Vagina (tissue), 2 donors: ENCODE measurements at regions not wholly inside any gene's neighbourhood (a gene's known extent, or its start where the extent isn't known, plus 50 kb on each side); places are given as distances from the start of the nearest gene placed in this dataset.

ENCODE experiments used
- DNase-seq, 2 donors: peaks; one replicate each; pipeline ENCODE4 v3.0.0-alpha.2; 2017; ENCODE audit errors: extremely low spot score in 2 of 2
- H3K27ac ChIP-seq: fragments of 200-600 bp; sonication (generic); one replicate; pipeline ENCODE4 v1.5.1; 2019
- H3K27me3 ChIP-seq: fragments of 200-600 bp; sonication (generic); one replicate; pipeline ENCODE4 v1.5.1; 2019
- H3K36me3 ChIP-seq, 2 donors: fragments of 200-600 bp; sonication (generic); one replicate each; pipeline ENCODE4 v1.5.1; 2017 to 2019
- H3K4me1 ChIP-seq: fragments of 200-600 bp; sonication (generic); one replicate; pipeline ENCODE4 v1.5.1; 2019
- H3K4me3 ChIP-seq, 2 donors: fragments of 200-600 bp; sonication (generic); 1 replicate in 1 of 2; 2 replicates in 1 of 2; pipeline ENCODE4 v1.5.1; 2016 to 2019
- H3K9me3 ChIP-seq: fragments of 200-600 bp; sonication (generic); one replicate; pipeline ENCODE4 v1.5.1; 2019
- POLR2A ChIP-seq, 2 donors: fragments of 450-650 bp; IDR thresholded peaks; one replicate each; pipeline ENCODE4 v1.6.1; 2017; ENCODE audit warnings: antibody characterized with exemption in 2 of 2, mild to moderate bottlenecking in 2 of 2, moderate library complexity in 2 of 2
- POLR2AphosphoS5 ChIP-seq, 2 donors: sonication (generic); formaldehyde crosslinking; IDR thresholded peaks; one replicate each; pipeline ENCODE4 v1.9.0; 2017; ENCODE audit warnings: antibody characterized with exemption in 2 of 2, mild to moderate bottlenecking in 2 of 2, low read depth in 1 of 2; ENCODE audit not compliant: insufficient read depth in 1 of 2
- intact Hi-C: fragments of 100-400 bp; cut with DNase I; formaldehyde crosslinking; loops from one replicate; pipeline ENCODE4 v1.15.1; 2023
- TF ChIP-seq, protein P1 (sequence below), 3 experiments: fragments of 450-650 bp in 2 of 3; fragments of 200-600 bp in 1 of 3; sonication (generic) in 1 of 3; IDR thresholded peaks; one replicate each; pipeline ENCODE4 v1.5.1; 2017 to 2019; ENCODE audit warnings: antibody characterized with exemption in 3 of 3, mild to moderate bottlenecking in 2 of 3, moderate library complexity in 2 of 3

DNA sequence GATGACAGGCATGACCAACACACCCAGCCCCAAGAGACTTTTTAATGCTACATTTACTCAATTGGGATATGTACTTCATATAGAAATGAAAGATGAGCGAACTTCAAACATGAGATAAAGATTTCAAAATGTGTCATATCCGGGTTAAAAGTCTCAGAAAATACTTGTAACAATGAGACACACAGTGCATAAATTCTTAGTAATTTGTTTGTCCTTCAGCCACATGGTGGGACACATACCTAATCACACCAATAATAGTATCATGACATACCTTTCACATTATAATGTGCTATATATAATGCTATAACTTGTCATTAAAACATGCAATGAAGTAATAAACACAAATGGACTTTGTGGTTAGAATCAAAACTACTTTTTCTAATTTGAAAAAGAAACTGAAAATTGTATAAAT is 204.7 kb upstream of the RFX3 start:
- Histone ChIP-seq H3K27me3 (no peaks in the 10 kb centered on the region), H3K9me3 (no peaks in the 10 kb centered on the region), H3K36me3 (no peaks in the 10 kb centered on the region), H3K4me3 (no peak overlapping the region), H3K27ac (no peak overlapping the region), H3K4me1 (no peaks in the 10 kb centered on the region)
- no peak for TF ChIP-seq POLR2A (IDR thresholded peaks at IDR 0.05)
- no peak for TF ChIP-seq POLR2AphosphoS5 (IDR thresholded peaks at IDR 0.05; ENCODE audit: insufficient read depth in 1 of 2, low read depth in 1 of 2)
- TF ChIP-seq, protein P1, sequence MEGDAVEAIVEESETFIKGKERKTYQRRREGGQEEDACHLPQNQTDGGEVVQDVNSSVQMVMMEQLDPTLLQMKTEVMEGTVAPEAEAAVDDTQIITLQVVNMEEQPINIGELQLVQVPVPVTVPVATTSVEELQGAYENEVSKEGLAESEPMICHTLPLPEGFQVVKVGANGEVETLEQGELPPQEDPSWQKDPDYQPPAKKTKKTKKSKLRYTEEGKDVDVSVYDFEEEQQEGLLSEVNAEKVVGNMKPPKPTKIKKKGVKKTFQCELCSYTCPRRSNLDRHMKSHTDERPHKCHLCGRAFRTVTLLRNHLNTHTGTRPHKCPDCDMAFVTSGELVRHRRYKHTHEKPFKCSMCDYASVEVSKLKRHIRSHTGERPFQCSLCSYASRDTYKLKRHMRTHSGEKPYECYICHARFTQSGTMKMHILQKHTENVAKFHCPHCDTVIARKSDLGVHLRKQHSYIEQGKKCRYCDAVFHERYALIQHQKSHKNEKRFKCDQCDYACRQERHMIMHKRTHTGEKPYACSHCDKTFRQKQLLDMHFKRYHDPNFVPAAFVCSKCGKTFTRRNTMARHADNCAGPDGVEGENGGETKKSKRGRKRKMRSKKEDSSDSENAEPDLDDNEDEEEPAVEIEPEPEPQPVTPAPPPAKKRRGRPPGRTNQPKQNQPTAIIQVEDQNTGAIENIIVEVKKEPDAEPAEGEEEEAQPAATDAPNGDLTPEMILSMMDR (IDR thresholded peaks at IDR 0.05), result no peak
- no peak for DNase-seq
- intact Hi-C loops, result no loop called here

DNA sequence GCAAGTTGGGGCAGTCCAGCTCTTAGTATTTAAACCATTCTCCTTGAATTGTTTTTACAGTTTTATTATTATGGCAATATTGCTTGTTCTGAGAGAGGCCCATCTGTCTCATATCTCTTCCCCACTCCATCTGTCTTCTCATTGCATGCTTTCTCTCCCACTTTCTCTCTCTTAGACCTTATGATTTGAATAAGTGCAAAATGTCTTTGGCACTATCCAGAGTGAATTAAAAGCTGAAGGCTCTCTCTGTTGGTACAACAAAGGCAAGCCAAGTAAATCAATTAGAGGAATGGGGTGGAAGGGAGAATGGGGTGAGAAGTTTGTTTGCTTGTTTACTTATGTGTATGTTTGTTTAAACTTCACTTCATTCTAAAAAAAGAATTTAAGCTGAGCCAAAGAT is 195.3 kb upstream of the RFX3 start:
- H3K27ac ChIP-seq, result no peak overlapping the region
- H3K4me1 ChIP-seq, result no peaks in the 10 kb centered on the region
- H3K27me3 ChIP-seq, result no peaks in the 10 kb centered on the region
- no peak for DNase-seq
- no peaks in the 10 kb centered on the region for H3K36me3 ChIP-seq
- intact Hi-C loops, result no loop called here
- H3K9me3 ChIP-seq, result no peaks in the 10 kb centered on the region
- H3K4me3 ChIP-seq, result no peak overlapping the region
- TF ChIP-seq, protein P1 (IDR thresholded peaks at IDR 0.05), result no peak
- TF ChIP-seq POLR2AphosphoS5 (IDR thresholded peaks at IDR 0.05; ENCODE audit: insufficient read depth in 1 of 2, low read depth in 1 of 2), result no peak
- TF ChIP-seq POLR2A (IDR thresholded peaks at IDR 0.05), result no peak

DNA sequence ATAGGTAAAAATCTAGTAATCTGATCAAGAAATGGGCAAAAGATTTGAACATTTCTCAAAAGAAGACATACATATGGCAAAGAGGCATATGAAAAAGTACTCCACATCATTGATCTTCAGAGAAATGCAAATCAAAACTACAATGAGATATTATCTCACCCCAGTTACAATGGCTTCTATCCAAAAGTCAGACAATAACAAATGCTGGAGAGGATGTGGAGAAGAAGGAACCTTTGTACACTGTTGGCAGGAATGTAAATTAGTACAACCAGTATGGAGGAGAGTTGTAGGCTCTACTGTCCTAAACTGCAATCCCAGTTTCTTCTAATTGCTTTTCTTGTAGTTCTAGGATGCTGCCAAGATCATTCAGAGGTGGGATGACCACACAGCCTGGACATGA is 193.5 kb upstream of the RFX3 start:
- Histone ChIP-seq H3K4me1 (no peaks in the 10 kb centered on the region), H3K36me3 (no peaks in the 10 kb centered on the region), H3K9me3 (no peaks in the 10 kb centered on the region), H3K4me3 (no peak overlapping the region), H3K27ac (no peak overlapping the region), H3K27me3 (no peaks in the 10 kb centered on the region)
- no peak for DNase-seq
- intact Hi-C loops, result no loop called here
- no peak for TF ChIP-seq POLR2A (IDR thresholded peaks at IDR 0.05)

DNA sequence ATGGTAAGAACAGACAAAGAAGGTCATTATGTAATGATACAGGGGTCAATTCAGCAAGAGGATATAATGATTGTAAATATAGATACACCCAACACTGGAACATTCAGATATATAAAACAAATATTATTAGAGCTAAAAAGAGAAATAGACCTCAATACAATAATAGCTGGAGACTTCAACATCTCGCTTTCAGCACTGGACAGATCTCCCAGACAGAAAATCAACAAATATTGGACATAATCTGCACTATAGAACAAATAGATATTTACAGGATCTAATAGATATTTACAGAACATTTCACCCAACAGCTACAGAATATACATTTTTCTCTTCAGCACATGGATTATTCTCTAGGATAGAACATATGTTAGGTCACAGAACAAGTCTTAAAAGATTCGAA is 190.6 kb upstream of the RFX3 start:
- TF ChIP-seq, protein P1 (IDR thresholded peaks at IDR 0.05), result no peak
- TF ChIP-seq POLR2AphosphoS5 (IDR thresholded peaks at IDR 0.05; ENCODE audit: insufficient read depth in 1 of 2, low read depth in 1 of 2) (no peak), POLR2A (IDR thresholded peaks at IDR 0.05) (no peak)
- Histone ChIP-seq H3K9me3 (no peaks in the 10 kb centered on the region), H3K36me3 (no peaks in the 10 kb centered on the region), H3K4me1 (no peaks in the 10 kb centered on the region), H3K4me3 (no peak overlapping the region), H3K27me3 (no peaks in the 10 kb centered on the region), H3K27ac (no peak overlapping the region)
- intact Hi-C loops, result no loop called here
- no peak for DNase-seq

DNA sequence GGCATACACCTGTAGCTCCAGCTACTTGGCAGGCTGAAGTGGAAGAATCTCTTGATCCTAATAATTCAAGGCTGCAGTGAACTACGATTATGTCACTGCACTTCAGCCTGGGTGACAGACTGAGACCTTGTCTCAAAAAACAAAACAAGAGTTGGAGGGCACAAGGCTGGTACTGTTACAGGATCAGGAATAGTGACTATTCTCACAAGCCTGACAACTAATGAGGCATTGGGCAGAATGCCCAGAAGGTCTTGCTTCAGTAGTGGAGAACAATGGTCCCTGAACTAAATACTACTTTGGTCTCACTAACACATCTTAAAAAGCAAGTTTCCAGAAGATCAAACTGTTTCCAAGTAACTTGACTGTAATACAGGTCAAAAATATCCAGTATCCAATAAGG is 182.9 kb upstream of the RFX3 start:
- Histone ChIP-seq H3K36me3 (no peaks in the 10 kb centered on the region), H3K4me1 (no peaks in the 10 kb centered on the region), H3K9me3 (no peaks in the 10 kb centered on the region), H3K27ac (no peak overlapping the region), H3K27me3 (no peaks in the 10 kb centered on the region), H3K4me3 (no peak overlapping the region)
- intact Hi-C loops, result loop anchor here (10.0 kb wide), 1 partner anchor 1666 kb away; no protein-coding TSS in a partner anchor
- no peak for DNase-seq
- TF ChIP-seq, protein P1 (IDR thresholded peaks at IDR 0.05), result no peak
- TF ChIP-seq POLR2AphosphoS5 (IDR thresholded peaks at IDR 0.05; ENCODE audit: insufficient read depth in 1 of 2, low read depth in 1 of 2), result no peak
- TF ChIP-seq POLR2A (IDR thresholded peaks at IDR 0.05), result no peak

DNA sequence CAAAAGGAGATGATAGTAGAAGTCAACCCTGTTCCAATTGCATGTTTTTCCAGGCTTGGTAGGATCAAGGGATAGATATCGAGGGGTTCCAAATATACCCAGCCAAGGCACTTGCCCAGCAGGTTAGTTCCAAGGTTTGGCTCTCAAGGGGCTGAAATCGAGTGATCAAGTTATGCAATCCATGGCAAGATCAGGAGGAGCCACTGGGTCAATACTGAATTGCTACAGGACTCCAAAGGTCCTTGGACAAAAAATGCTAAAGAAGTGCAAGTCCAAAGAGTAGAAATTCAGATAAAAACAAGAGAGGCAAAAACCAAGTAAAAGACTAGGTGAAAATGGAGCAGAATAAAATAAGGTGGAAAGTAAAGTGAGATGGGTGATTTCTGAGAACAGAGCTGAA is 179.1 kb upstream of the RFX3 start:
- Histone ChIP-seq H3K36me3 (no peaks in the 10 kb centered on the region), H3K4me3 (no peak overlapping the region), H3K27me3 (no peaks in the 10 kb centered on the region), H3K4me1 (no peaks in the 10 kb centered on the region), H3K27ac (no peak overlapping the region), H3K9me3 (no peaks in the 10 kb centered on the region)
- no peak for DNase-seq
- intact Hi-C loops, result loop anchor here (10.0 kb wide), 1 partner anchor 1670 kb away; no protein-coding TSS in a partner anchor
- TF ChIP-seq POLR2AphosphoS5 (IDR thresholded peaks at IDR 0.05; ENCODE audit: insufficient read depth in 1 of 2, low read depth in 1 of 2) (no peak), POLR2A (IDR thresholded peaks at IDR 0.05) (no peak)
- TF ChIP-seq, protein P1 (IDR thresholded peaks at IDR 0.05), result no peak
